IMR-90 (cell line): ENCODE measurements at regions not wholly inside any gene's neighbourhood (a gene's known extent, or its start where the extent isn't known, plus 50 kb on each side); places are given as distances from the start of the nearest gene placed in this dataset.

Source experiments
- ATAC-seq: fragments of 200-7000 bp; cut with Tn5 transposase; 2 replicates; pipeline ENCODE4 v1.9.1; 2020; ENCODE audit warnings: low read depth, mild to moderate bottlenecking, moderate library complexity
- BruUV-seq: library from RNA; stranded (reverse); fragments of 400-500 nt; replicated peaks from 2 replicates; lab custom pipeline; 2021; lab: Mats Ljungman, UMichigan
- CTCF ChIA-PET: fragments of 300-600 bp; formaldehyde crosslinking; extraction: SDS; loops from one replicate; lab custom pipeline; 2021; ENCODE audit warnings: antibody characterized with exemption; lab: Yijun Ruan, JAX
- POLR2A ChIA-PET: fragments of 300-600 bp; sonication (Branson Sonifier 250); formaldehyde crosslinking; loops from one replicate; lab custom pipeline; 2022; ENCODE audit warnings: antibody characterized with exemption; ENCODE audit not compliant: unreplicated experiment; lab: Charles Lee
- DNase-seq: peaks from one replicate; pipeline ENCODE4 v3.0.0; 2013
- H2AFZ ChIP-seq: replicated peaks from 2 replicates; pipeline ENCODE3; 2013; ENCODE audit warnings: low read length, mild to moderate bottlenecking; ENCODE audit not compliant: poor library complexity
- H2AK5ac ChIP-seq: 2 replicates; pipeline ENCODE4 v1.6.1; 2013; ENCODE audit warnings: low read depth, low read length, inconsistent platforms
- H2AK9ac ChIP-seq: replicated peaks from 2 replicates; pipeline ENCODE3; 2013; ENCODE audit warnings: mild to moderate bottlenecking, low read depth, low read length, moderate library complexity; ENCODE audit not compliant: poor library complexity
- H2BK120ac ChIP-seq: 2 replicates; pipeline ENCODE4 v1.6.1; 2013; ENCODE audit warnings: low read depth, low read length, inconsistent platforms
- H2BK15ac ChIP-seq: 3 replicates; pipeline ENCODE4 v1.6.1; 2013; ENCODE audit warnings: low read depth, low read length, inconsistent platforms
- H2BK20ac ChIP-seq: 2 replicates; pipeline ENCODE4 v1.6.1; 2013; ENCODE audit warnings: low read depth, mild to moderate bottlenecking, inconsistent platforms, low read length, moderate library complexity
- H2BK5ac ChIP-seq: 2 replicates; pipeline ENCODE4 v1.6.1; 2013; ENCODE audit warnings: mild to moderate bottlenecking, low read depth, low read length, inconsistent platforms; ENCODE audit not compliant: poor library complexity, severe bottlenecking
- H3K14ac ChIP-seq: replicated peaks from 2 replicates; pipeline ENCODE4 v1.6.1; 2013; ENCODE audit warnings: low read depth, low read length, inconsistent platforms
- H3K18ac ChIP-seq: 2 replicates; pipeline ENCODE4 v1.6.1; 2013; ENCODE audit warnings: low read depth, low read length, control low read depth
- H3K23ac ChIP-seq: 2 replicates; pipeline ENCODE4 v1.6.1; 2013; ENCODE audit warnings: low read depth, low read length, inconsistent platforms
- H3K27ac ChIP-seq: 2 replicates; pipeline ENCODE4 v1.5.1; 2013; ENCODE audit warnings: mild to moderate bottlenecking, control low read depth, low read length; ENCODE audit not compliant: insufficient read depth
- H3K27me3 ChIP-seq: 2 replicates; pipeline ENCODE4 v1.6.1; 2013; ENCODE audit warnings: low read length; ENCODE audit not compliant: control insufficient read depth, insufficient read depth
- H3K36me3 ChIP-seq: 2 replicates; pipeline ENCODE4 v1.6.1; 2013; ENCODE audit warnings: low read length, mixed read lengths; ENCODE audit not compliant: control insufficient read depth, insufficient read depth
- H3K4ac ChIP-seq: 2 replicates; pipeline ENCODE4 v1.6.1; 2013; ENCODE audit warnings: low read depth, low read length, inconsistent platforms
- H3K4me1 ChIP-seq: 2 replicates; pipeline ENCODE4 v1.6.1; 2013; ENCODE audit warnings: low read length, mixed read lengths; ENCODE audit not compliant: control insufficient read depth, insufficient read depth
- H3K4me2 ChIP-seq: 2 replicates; pipeline ENCODE4 v1.6.1; 2013; ENCODE audit warnings: low read depth, mild to moderate bottlenecking, control low read depth, low read length, moderate library complexity
- H3K4me3 ChIP-seq: 2 replicates; pipeline ENCODE4 v1.5.1; 2013; ENCODE audit warnings: low read depth, mild to moderate bottlenecking, control low read depth, low read length, moderate library complexity; ENCODE audit not compliant: insufficient read depth
- H3K56ac ChIP-seq: 2 replicates; pipeline ENCODE4 v1.6.1; 2013; ENCODE audit warnings: low read length, inconsistent platforms; ENCODE audit not compliant: insufficient read depth; ENCODE audit errors: extremely low read depth
- H3K79me1 ChIP-seq, 2 experiments: 2 replicates each; pipeline ENCODE4 v1.6.1; 2013; ENCODE audit warnings: low read length in 2 of 2, inconsistent platforms in 1 of 2, low read depth in 1 of 2
- H3K9ac ChIP-seq: 2 replicates; pipeline ENCODE4 v1.6.1; 2013; ENCODE audit warnings: low read depth, low read length, control low read depth
- H3K9me1 ChIP-seq: 2 replicates; pipeline ENCODE4 v1.6.1; 2013; ENCODE audit warnings: low read length, inconsistent platforms; ENCODE audit not compliant: insufficient read depth
- H3K9me3 ChIP-seq: 2 replicates; pipeline ENCODE4 v1.6.1; 2013; ENCODE audit warnings: low read length; ENCODE audit not compliant: control insufficient read depth, insufficient read depth
- H4K20me1 ChIP-seq: 2 replicates; pipeline ENCODE4 v1.6.1; 2013; ENCODE audit warnings: low read length, inconsistent platforms; ENCODE audit not compliant: insufficient read depth
- H4K5ac ChIP-seq: 2 replicates; pipeline ENCODE4 v1.6.1; 2013; ENCODE audit warnings: mild to moderate bottlenecking, low read depth, low read length, control low read depth
- H4K8ac ChIP-seq, 2 experiments: 2 replicates each; pipeline ENCODE4 v1.6.1; 2013; ENCODE audit warnings: low read depth in 2 of 2, low read length in 2 of 2, control low read depth in 1 of 2, inconsistent platforms in 1 of 2
- H4K91ac ChIP-seq: 2 replicates; pipeline ENCODE4 v1.6.1; 2013; ENCODE audit warnings: low read depth, low read length, inconsistent platforms; ENCODE audit not compliant: insufficient read depth
- BHLHE40 ChIP-seq: fragments of 150-350 bp; IDR thresholded peaks from 2 replicates; pipeline ENCODE4 v1.6.1; 2016; ENCODE audit warnings: mild to moderate bottlenecking, low read depth, low read length
- CEBPB ChIP-seq: IDR thresholded peaks from 2 replicates; pipeline ENCODE4 v1.6.1; 2012; ENCODE audit warnings: low read depth, low read length, improper control_type of control experiment
- CHD1 ChIP-seq: IDR thresholded peaks from 2 replicates; pipeline ENCODE4 v1.6.1; 2012; ENCODE audit warnings: low read depth, low read length, improper control_type of control experiment
- FOS ChIP-seq: fragments of 150-350 bp; IDR thresholded peaks from 2 replicates; pipeline ENCODE4 v1.6.1; 2016; ENCODE audit warnings: low read depth, low read length
- MAFK ChIP-seq: IDR thresholded peaks from 2 replicates; pipeline ENCODE4 v1.6.1; 2012; ENCODE audit warnings: low read depth, low read length, improper control_type of control experiment
- MAZ ChIP-seq: IDR thresholded peaks from 2 replicates; pipeline ENCODE4 v1.6.1; 2012; ENCODE audit warnings: low read depth, mild to moderate bottlenecking, low read length, improper control_type of control experiment, moderate library complexity, borderline replicate concordance
- MXI1 ChIP-seq: IDR thresholded peaks from 2 replicates; pipeline ENCODE4 v1.6.1; 2012; ENCODE audit warnings: low read depth, mild to moderate bottlenecking, low read length, moderate library complexity, borderline replicate concordance
- NFE2L2 ChIP-seq: fragments of 150-350 bp; IDR thresholded peaks from 2 replicates; pipeline ENCODE4 v1.6.1; 2016; ENCODE audit warnings: low read depth, mild to moderate bottlenecking, low read length
- POLR2A ChIP-seq: IDR thresholded peaks from 2 replicates; pipeline ENCODE4 v1.6.1; 2012; ENCODE audit warnings: mild to moderate bottlenecking, low read depth, low read length
- RAD21 ChIP-seq: IDR thresholded peaks from 2 replicates; pipeline ENCODE4 v1.6.1; 2012; ENCODE audit warnings: low read length, improper control_type of control experiment
- RCOR1 ChIP-seq: IDR thresholded peaks from 2 replicates; pipeline ENCODE4 v1.6.1; 2012; ENCODE audit warnings: mild to moderate bottlenecking, low read length, improper control_type of control experiment; ENCODE audit not compliant: insufficient replicate concordance
- RFX5 ChIP-seq: IDR thresholded peaks from 2 replicates; pipeline ENCODE4 v1.8.0; 2012; ENCODE audit warnings: low read depth, mild to moderate bottlenecking, low read length, moderate library complexity
- SMC3 ChIP-seq: fragments of 150-350 bp; IDR thresholded peaks from 2 replicates; pipeline ENCODE4 v1.6.1; 2016; ENCODE audit warnings: low read depth, mild to moderate bottlenecking, antibody characterized with exemption, low read length, moderate library complexity
- WGBS, 2 experiments: methylation state at CpG; one replicate each; pipeline versions ENCODE4 v1.1.5 to v1.1.7; 2013; ENCODE audit warnings: missing lambda C conversion rate in 2 of 2; ENCODE audit not compliant: insufficient read length in 1 of 2; ENCODE audit errors: extremely low coverage in 2 of 2; 5-methylcytosine and 5-hydroxymethylcytosine counted together
- dilution Hi-C: fragments of 300-500 bp; cut with HindIII; formaldehyde crosslinking; loops from one replicate; pipeline ENCODE4 v1.14.3; 2018; ENCODE audit warnings: low sequenced_read_pairs; ENCODE audit not compliant: unreplicated experiment
- in situ Hi-C: fragments of 300-500 bp; cut with MboI; formaldehyde crosslinking; loops from 3 replicates; pipeline ENCODE4 v1.14.3; 2019; ENCODE audit warnings: low sequenced_read_pairs, inconsistent platforms, mixed read lengths
- intact Hi-C: fragments of 100-400 bp; cut with micrococcal nuclease; formaldehyde crosslinking; loops from 2 replicates; pipeline ENCODE4 v1.10.0; 2022
- TF ChIP-seq, protein P1 (sequence below): conservative IDR thresholded peaks from 2 replicates; pipeline ENCODE4 v1.5.1; 2012; ENCODE audit warnings: mild to moderate bottlenecking, low read depth, low read length, improper control_type of control experiment
- TF ChIP-seq, protein P2 (sequence below): fragments of 150-350 bp; IDR thresholded peaks from 2 replicates; pipeline ENCODE4 v1.6.1; 2016; ENCODE audit warnings: low read depth, mild to moderate bottlenecking, low read length, moderate library complexity, borderline replicate concordance
- TF ChIP-seq, protein P3 (sequence below): fragments of 150-350 bp; IDR thresholded peaks from 2 replicates; pipeline ENCODE4 v1.6.1; 2017; ENCODE audit warnings: mild to moderate bottlenecking, antibody characterized with exemption, low read length, low read depth

DNA sequence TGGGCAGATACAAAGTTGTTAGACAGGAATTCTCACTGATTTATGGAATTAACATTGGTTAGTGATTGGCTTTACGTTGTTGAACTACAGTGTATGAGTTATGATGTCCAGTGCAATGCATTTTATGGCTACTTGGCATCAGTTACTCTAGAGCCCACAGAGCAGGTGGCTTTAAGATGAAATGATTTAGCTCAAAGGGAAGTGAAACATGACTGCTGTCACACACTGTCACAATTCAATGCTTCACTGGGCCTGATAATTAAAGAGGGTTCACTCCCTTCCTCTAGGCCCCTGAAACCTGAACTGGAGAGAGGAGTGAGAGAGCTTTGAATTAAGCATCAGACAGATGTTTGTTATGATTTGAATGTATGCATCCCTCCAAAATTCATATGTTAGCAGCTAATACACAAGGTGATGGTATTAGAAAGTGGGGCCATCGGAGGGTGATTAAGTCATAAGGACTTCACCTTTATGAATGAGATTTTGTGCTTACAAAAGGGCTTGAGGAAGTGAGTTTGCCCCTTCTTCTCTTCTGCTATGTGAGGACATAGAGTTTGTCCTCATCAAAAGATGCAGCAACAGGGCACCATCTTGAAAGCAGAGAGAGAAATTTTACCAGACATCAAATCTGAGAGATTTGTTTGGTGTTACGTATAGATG is 175.8 kb upstream of the GRIN2B start:
- H3K14ac ChIP-seq: no peak overlapping the region
- no peaks in the 10 kb centered on the region for H4K20me1 ChIP-seq
- no peak overlapping the region for H2BK15ac ChIP-seq
- ChIA-PET POLR2A (no interaction called here), CTCF (no interaction called here)
- H2BK120ac ChIP-seq: no peak overlapping the region
- no peak overlapping the region for H2BK5ac ChIP-seq
- H3K27me3 ChIP-seq: no peaks in the 10 kb centered on the region
- H3K4me1 ChIP-seq: no peaks in the 10 kb centered on the region
- WGBS, 2 experiments: 86% methylated on average over 1 of the region's 3 CpGs; no CpG with 5 or more reads in 1 of the 2 experiments
- H3K9me1 ChIP-seq: no peaks in the 10 kb centered on the region
- in situ Hi-C loops (loop anchor here (25.0 kb wide), 1 partner anchor 420 kb away; no protein-coding TSS in a partner anchor), dilution Hi-C loops (no loop called here), intact Hi-C loops (no loop called here)
- no peak overlapping the region for H2AK5ac ChIP-seq
- no peak overlapping the region for H3K9ac ChIP-seq
- DNase-seq (no peak), ATAC-seq (no peak)
- no peak overlapping the region for H3K56ac ChIP-seq
- TF ChIP-seq MXI1 (no peak), CEBPB (no peak), FOS (no peak), MAZ (no peak), POLR2A (no peak), RAD21 (no peak), CHD1 (no peak), SMC3 (no peak), BHLHE40 (no peak), MAFK (no peak), NFE2L2 (no peak), RFX5 (no peak), RCOR1 (no peak)
- TF ChIP-seq, protein P1, sequence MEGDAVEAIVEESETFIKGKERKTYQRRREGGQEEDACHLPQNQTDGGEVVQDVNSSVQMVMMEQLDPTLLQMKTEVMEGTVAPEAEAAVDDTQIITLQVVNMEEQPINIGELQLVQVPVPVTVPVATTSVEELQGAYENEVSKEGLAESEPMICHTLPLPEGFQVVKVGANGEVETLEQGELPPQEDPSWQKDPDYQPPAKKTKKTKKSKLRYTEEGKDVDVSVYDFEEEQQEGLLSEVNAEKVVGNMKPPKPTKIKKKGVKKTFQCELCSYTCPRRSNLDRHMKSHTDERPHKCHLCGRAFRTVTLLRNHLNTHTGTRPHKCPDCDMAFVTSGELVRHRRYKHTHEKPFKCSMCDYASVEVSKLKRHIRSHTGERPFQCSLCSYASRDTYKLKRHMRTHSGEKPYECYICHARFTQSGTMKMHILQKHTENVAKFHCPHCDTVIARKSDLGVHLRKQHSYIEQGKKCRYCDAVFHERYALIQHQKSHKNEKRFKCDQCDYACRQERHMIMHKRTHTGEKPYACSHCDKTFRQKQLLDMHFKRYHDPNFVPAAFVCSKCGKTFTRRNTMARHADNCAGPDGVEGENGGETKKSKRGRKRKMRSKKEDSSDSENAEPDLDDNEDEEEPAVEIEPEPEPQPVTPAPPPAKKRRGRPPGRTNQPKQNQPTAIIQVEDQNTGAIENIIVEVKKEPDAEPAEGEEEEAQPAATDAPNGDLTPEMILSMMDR: no peak
- TF ChIP-seq, protein P2, sequence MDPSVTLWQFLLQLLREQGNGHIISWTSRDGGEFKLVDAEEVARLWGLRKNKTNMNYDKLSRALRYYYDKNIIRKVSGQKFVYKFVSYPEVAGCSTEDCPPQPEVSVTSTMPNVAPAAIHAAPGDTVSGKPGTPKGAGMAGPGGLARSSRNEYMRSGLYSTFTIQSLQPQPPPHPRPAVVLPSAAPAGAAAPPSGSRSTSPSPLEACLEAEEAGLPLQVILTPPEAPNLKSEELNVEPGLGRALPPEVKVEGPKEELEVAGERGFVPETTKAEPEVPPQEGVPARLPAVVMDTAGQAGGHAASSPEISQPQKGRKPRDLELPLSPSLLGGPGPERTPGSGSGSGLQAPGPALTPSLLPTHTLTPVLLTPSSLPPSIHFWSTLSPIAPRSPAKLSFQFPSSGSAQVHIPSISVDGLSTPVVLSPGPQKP: no peak
- TF ChIP-seq, protein P3, sequence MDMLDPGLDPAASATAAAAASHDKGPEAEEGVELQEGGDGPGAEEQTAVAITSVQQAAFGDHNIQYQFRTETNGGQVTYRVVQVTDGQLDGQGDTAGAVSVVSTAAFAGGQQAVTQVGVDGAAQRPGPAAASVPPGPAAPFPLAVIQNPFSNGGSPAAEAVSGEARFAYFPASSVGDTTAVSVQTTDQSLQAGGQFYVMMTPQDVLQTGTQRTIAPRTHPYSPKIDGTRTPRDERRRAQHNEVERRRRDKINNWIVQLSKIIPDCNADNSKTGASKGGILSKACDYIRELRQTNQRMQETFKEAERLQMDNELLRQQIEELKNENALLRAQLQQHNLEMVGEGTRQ: no peak
- no peaks in the 10 kb centered on the region for H3K36me3 ChIP-seq
- H3K4me2 ChIP-seq: no peak overlapping the region
- no peaks in the 10 kb centered on the region for H3K9me3 ChIP-seq
- no peak overlapping the region for H4K91ac ChIP-seq
- no peak overlapping the region for H3K4ac ChIP-seq
- H3K4me3 ChIP-seq: no peak overlapping the region
- no peak overlapping the region for H3K18ac ChIP-seq
- H3K79me1 ChIP-seq: no peaks in the 10 kb centered on the region
- no peak overlapping the region for H3K23ac ChIP-seq
- no peak overlapping the region for H4K5ac ChIP-seq
- H2AK9ac ChIP-seq: no peak overlapping the region
- H2BK20ac ChIP-seq: no peak overlapping the region
- H4K8ac ChIP-seq: no peak overlapping the region
- no peak overlapping the region for H3K27ac ChIP-seq
- no peak overlapping the region for H2AFZ ChIP-seq
- BruUV-seq: no TSS peak
